ENCODE measurements at regions not wholly inside any gene's neighbourhood (a gene's known extent, or its start where the extent isn't known, plus 50 kb on each side); places are given as distances from the start of the nearest gene placed in this dataset.

DNA sequence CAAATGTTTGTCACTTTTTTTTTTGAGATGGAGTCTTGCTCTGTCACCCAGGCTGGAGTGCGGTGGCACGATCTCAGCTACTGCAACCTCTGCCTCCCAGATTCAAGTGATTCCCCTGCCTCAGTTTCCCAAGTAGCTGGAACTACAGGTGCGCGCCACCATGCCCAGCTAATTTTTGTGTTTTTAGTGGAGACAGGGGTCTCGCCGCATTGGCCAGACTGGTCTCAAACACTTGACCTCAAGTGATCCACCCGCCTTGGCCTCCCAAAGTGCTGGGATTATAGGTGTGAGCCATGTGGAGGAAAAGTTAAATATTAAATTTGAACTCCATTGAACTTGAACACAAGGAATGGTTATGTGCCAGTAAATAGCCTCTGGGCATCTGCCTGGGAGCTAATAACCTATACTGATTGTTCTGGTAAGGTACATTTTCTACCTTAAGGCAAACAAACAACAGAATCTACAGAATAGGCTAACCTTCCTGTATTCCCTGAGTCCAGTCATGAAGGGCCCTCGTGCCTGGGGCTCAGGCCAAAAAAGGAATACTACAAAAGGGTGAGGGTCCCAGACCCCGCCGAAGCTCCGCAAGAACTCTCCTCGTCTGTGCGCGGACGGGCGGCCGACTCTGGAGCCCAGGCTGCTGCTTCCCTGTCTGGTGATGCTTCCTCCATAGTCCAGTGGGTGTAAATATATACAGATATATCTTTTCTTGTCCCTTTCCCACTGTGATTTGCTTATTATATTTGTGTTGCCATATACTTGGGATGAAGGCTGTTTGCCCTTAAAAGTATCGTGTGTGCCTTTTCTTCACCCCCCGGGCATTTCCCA lies 74.0 kb upstream of the EIF5 start:
- H3K4me3 ChIP-seq (ENCODE audit: control insufficient read depth, low read depth, low read length) = peak overlapping the region; percentile 54
- no peak for DNase-seq (ENCODE audit: low read depth)
- TF ChIP-seq, protein P1, sequence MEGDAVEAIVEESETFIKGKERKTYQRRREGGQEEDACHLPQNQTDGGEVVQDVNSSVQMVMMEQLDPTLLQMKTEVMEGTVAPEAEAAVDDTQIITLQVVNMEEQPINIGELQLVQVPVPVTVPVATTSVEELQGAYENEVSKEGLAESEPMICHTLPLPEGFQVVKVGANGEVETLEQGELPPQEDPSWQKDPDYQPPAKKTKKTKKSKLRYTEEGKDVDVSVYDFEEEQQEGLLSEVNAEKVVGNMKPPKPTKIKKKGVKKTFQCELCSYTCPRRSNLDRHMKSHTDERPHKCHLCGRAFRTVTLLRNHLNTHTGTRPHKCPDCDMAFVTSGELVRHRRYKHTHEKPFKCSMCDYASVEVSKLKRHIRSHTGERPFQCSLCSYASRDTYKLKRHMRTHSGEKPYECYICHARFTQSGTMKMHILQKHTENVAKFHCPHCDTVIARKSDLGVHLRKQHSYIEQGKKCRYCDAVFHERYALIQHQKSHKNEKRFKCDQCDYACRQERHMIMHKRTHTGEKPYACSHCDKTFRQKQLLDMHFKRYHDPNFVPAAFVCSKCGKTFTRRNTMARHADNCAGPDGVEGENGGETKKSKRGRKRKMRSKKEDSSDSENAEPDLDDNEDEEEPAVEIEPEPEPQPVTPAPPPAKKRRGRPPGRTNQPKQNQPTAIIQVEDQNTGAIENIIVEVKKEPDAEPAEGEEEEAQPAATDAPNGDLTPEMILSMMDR (IDR thresholded peaks at IDR 0.05; ENCODE audit: control insufficient read depth, insufficient read depth, low read depth, low read length, missing control alignments) = no peak

DNA sequence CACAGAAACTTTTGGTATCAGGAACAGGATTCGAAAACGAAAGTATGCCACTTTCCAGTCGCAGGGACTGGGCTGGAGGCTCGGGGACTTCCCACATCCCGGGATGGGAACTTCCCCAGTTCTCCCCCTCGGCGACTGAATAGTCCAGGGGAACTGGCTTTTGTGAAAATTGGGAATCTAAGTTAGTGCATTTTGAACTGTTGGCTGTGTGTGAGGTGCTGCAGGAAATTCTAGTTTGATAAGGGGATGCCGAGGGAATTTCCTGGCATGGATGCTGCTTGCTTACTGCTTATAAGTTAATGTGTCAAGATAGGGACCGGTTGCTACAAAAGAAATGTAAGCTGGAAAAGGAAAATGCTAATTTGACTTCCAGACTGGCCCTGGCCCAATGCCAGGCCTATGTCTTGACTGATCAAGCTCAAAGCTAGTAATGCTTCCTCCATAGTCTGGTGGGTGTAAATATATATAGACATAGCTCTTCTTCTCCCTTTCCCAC lies 73.4 kb upstream of the EIF5 start:
- H3K4me3 ChIP-seq (ENCODE audit: control insufficient read depth, low read depth, low read length) = peak overlapping the region; percentile 54
- DNase-seq (ENCODE audit: low read depth) = no peak
- TF ChIP-seq, protein P1 (IDR thresholded peaks at IDR 0.05; ENCODE audit: control insufficient read depth, insufficient read depth, low read depth, low read length, missing control alignments) = no peak

- no peak overlapping the region for H3K4me3 ChIP-seq (ENCODE audit: control insufficient read depth, low read depth, low read length)
- TF ChIP-seq, protein P1 (IDR thresholded peaks at IDR 0.05; ENCODE audit: control insufficient read depth, insufficient read depth, low read depth, low read length, missing control alignments) = no peak
- no peak for DNase-seq (ENCODE audit: low read depth)
Observed at GRCh38 chr14:103267226-103267910, 66.7 kb upstream of the EIF5 start.

- TF ChIP-seq, protein P1 (IDR thresholded peaks at IDR 0.05; ENCODE audit: control insufficient read depth, insufficient read depth, low read depth, low read length, missing control alignments) = no peak
Observed at GRCh38 chr14:103271189-103271588, 62.8 kb upstream of the EIF5 start.

GRCh38 chr14:103273145-103273744 lies 60.8 kb upstream of the EIF5 start:
- no peak overlapping the region for H3K4me3 ChIP-seq (ENCODE audit: control insufficient read depth, low read depth, low read length)
- DNase-seq (ENCODE audit: low read depth) = no peak
- TF ChIP-seq, protein P1 (IDR thresholded peaks at IDR 0.05; ENCODE audit: control insufficient read depth, insufficient read depth, low read depth, low read length, missing control alignments) = no peak

More at GRCh38 chr14:103271189-103271588, 62.8 kb upstream of the EIF5 start:
- DNase-seq (ENCODE audit: low read depth) = no peak
- no peak overlapping the region for H3K4me3 ChIP-seq (ENCODE audit: control insufficient read depth, low read depth, low read length)

GRCh38 chr14:103273745-103274615 lies 60.1 kb upstream of the EIF5 start:
- no peak for DNase-seq (ENCODE audit: low read depth)
- H3K4me3 ChIP-seq (ENCODE audit: control insufficient read depth, low read depth, low read length) = no peak overlapping the region
- TF ChIP-seq, protein P1 (IDR thresholded peaks at IDR 0.05; ENCODE audit: control insufficient read depth, insufficient read depth, low read depth, low read length, missing control alignments) = no peak
